HG03025 (cell line): ENCODE measurements at regions not wholly inside any gene's neighbourhood (a gene's known extent, or its start where the extent isn't known, plus 50 kb on each side); places are given as distances from the start of the nearest gene placed in this dataset.
"Not testable (repeated sequence)": the region's sequence is repeated elsewhere in the genome, so short reads cannot be mapped to it uniquely, and the experiment has no call there.

Source experiments
- ATAC-seq: cut with Tn5 transposase; IDR thresholded peaks from one replicate; pipeline ENCODE4 v1.9.1; 2021; ENCODE audit warnings: mild to moderate bottlenecking, moderate library complexity; ENCODE audit not compliant: unreplicated experiment, low FRiP score

DNA sequence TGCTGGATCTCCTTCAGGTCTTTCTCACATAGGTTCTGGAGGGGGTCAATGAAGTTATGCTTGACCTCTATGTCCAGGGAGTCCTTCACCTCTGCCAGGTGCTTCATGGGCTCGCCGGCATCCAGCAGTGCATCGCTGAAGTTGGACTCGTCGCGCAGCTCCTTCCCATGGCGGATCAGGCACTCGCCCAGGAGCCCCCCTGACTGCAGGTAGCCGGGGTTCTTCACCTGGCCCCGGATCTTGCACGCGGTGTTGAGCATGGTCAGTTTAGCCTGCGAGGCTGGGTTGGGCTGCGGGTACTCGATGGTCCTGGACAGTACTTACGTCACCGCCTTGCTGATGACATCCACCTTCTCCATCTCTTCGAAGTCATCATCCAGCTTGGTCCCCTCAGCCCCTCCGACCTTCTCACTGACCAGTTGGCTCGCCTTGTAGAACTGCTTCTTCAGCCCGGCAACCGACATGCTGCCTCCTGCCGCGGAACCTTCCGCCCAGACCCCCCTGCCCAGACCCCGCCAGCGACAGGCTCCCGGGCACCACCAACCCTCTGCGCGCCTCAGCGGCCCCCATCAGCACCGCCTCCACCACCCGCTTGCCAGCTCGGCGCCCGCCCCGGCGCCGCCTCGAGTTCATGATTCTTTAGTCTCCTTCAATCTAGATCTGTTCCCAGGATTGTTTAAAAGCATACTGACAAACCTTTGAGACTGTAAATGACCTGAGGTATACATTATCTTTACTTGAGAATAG is 99.8 kb downstream of the KPNA2 start:
- no peak for ATAC-seq

DNA sequence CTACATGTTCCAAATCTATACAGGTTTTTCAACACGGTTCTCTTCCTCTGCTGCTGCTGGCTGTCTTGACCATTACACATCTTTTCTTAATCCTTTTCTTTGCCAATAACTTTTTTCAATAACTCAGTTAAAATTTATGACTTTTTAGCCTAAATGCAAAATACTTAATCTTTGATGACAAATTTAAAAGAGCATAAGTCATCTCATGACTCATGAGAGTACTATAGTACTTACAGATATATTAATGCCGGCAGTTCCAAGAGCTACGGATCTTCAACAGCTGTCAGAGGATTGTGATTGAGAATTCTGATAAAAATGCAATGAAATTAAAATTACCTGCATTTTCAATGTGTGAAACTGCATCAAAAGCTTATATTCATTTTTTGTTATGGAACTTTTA is 105.5 kb downstream of the KPNA2 start:
- ATAC-seq: no peak

DNA sequence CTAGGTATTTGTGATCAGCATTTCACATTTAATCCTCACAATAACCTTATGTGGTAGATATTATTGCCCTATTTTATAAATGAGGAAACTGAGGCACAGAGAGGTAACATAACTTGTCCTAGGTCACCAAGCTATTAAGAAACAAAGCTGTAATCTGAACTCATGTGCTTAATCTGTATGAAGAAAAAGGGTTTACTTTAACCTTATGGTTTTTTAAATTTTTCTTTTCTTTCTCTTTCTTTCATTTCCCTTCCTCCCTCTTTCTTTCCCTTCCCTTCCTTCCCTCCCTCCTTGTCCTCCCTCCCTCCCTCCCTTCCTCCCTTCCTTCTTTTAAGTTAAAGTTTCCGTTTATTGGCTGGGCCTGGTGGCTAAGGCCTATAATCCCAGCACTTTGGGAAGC is 105.2 kb upstream of the AMZ2 start:
- no peak for ATAC-seq

- no peak for ATAC-seq
These were observed 104.4 kb upstream of the AMZ2 start for GRCh38 chr17:68143425-68143824.

DNA sequence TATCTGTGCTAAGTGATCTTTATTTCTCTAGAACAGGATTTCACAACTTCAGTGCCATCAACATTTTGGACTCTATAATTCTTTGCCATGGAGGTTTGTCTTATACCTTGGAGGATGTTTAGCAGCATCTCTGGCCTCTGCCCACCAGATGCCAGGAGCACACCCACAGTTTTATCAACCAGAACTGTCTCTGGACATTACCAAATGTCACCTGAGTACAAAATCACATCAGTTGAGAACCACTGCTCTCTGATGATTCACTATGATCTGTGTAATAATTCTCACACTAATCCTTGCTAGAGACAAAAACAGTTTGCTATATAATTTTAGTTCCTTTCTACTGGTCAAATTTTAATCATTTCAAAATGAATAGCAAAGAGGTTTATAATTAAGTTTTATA is 102.8 kb upstream of the AMZ2 start:
- ATAC-seq: no peak

DNA sequence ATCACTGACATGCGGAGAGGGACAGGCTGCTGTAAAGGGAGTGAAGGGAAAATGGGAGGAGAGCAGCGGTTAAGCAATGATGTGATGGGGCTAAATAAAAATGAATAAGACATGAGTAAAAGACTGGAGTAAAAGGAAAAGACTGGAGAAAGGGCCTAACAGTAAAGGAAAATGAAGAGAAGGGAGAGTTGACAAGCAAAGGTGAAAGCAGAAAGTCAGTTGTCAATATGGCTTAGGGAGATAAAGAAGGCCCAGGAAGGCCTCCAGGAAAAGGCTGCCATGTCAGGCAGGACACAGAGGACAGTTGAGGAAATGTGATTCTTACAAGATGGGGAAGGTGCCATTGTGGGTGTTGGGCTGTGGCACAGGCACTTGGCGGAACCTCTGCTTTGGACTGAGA is 98.9 kb upstream of the AMZ2 start:
- ATAC-seq: no peak

- no peak for ATAC-seq
These were observed 95.7 kb upstream of the AMZ2 start for GRCh38 chr17:68152161-68152571.

GRCh38 chr17:68155692-68156091 is 92.2 kb upstream of the AMZ2 start:
- ATAC-seq: no peak

DNA sequence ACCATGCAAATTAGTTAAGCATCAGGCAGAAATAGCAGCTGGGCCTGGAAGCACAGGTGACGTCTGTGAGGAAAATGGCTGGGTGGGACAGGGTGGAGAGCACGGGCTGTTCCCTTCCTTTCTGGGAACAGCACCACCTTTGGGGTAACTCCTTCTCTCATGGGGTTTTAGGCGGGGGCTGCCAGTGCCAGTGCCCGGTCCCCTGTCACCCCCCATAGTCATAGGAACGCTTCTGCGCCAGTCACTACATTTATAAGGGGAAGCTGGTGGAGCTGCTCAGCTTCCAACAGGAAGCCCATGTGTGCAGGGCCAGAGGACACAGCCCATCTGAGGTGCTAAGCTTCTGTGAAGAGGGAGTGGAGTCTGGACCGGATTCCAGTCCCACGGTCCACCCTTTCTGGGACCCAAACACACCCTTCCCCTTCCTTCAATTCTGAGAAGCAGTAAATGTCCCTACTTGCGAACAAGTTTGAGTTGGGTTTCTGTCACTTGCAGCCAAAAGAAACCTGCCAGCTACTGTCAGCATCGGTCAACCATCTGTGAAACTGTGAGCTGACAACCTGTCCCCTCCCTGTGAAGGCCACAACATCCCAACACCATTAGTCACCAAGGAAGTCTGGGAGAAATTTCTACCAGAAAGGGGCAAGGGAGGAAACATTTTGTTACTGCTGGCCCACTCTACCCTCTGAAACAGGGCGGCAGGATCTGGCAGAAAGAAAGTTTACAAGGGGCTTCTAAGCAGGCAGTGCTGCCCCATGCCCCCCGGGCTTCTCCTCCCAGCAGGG is 86.0 kb upstream of the AMZ2 start:
- ATAC-seq: no peak

- ATAC-seq: not testable (repeated sequence)
These were observed 79.3 kb upstream of the AMZ2 start for GRCh38 chr17:68168273-68169164.

- ATAC-seq: not testable (repeated sequence)
These were observed 78.5 kb upstream of the AMZ2 start for GRCh38 chr17:68169165-68169821.

GRCh38 chr17:68169840-68170239 is 78.0 kb upstream of the AMZ2 start:
- no peak for ATAC-seq

- ATAC-seq: no peak
These were observed 77.6 kb upstream of the AMZ2 start for GRCh38 chr17:68170246-68170645.

- no peak for ATAC-seq
These were observed 75.3 kb upstream of the AMZ2 start for GRCh38 chr17:68172461-68172954.

DNA sequence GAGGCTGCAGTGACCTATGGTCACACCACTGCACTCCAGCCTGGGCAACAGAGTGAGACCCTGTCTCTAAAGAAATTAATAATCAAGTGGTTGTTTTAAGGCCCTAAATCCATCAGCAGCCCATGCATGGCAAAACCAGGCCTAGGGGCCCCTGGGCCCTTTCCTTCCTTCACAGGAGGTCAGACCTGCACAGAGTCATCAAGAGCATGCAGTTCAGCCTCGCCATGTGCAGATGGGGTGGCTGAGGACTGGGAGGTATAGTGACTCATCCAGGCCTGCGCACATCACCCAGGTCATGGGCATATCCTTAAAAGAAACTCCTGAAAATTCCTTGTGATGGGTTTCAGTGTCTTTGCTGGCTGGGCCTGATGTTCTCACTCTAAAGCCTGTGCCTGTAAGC is 72.4 kb upstream of the AMZ2 start:
- no peak for ATAC-seq

DNA sequence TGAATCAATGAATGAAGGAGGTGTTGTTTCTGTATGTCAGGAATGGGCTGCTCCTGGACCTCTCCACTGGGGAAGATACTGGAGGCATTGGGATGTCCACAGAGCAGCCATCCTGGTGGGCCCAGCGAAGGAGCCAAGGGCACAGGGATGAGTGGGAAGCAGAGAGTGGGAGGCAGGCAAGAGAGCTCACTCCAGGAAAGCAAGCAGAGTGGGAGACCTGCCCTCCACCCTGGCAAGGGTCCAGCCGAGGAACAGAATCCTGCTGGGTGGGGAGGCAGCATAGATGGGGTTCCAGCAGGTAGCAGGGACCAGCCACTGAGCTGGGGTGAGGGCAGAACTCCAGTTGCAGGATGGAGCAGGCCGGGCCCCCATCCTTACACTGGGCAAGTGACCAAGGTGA is 71.9 kb upstream of the AMZ2 start:
- ATAC-seq: no peak

GRCh38 chr17:68176718-68177117 is 71.1 kb upstream of the AMZ2 start:
- no peak for ATAC-seq

DNA sequence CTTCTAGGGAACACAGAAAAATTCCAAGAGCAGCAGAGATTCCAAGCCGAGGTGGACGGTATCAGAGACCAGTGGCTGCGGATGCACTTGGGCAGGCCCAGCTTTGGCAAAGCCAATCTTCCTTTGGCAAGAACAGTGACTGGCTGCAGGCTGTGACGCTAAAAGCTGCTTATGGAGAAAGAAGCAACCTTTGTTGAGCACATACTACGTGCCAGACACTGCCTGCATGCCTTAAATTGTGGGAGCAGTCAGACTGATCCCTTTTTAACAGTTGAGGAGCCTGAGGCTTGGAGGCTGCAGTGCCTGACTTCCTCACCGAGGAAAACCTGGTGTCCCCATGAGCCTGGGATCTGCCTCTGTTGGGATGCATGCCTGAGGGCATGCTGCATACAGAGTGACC is 69.0 kb upstream of the AMZ2 start:
- ATAC-seq: no peak

DNA sequence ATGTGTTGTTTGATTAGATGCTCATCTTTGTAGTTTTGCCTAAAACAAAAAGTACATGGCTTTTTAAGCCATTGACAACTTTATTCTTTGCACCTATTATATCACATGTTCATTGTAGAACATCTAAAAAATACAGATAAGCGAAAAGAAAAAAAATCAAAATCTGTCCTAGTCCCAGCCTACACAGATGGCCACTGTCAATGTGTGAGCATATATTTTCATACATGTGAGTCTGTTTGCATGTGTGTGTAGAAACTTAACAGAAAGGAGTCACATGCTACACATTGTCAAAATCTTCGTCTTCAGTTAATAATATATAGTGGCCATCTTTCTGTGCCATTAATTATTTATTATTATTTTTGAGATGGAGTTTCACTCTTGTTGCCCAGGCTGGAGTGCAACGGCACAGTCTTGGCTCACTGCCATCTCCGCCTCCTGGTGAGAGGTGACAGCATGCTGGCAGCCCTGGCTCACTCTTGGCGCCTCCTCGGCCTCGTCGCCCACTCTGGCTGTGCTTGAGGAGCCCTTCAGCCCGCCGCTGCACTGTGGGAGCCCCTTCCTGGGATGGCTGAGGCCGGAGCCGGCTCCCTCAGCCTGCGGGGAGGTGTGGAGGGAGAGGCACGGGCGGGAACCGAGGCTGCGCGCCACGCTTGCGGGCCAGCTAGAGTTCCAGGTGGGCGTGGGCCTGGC is 68.5 kb upstream of the AMZ2 start:
- ATAC-seq: no peak

DNA sequence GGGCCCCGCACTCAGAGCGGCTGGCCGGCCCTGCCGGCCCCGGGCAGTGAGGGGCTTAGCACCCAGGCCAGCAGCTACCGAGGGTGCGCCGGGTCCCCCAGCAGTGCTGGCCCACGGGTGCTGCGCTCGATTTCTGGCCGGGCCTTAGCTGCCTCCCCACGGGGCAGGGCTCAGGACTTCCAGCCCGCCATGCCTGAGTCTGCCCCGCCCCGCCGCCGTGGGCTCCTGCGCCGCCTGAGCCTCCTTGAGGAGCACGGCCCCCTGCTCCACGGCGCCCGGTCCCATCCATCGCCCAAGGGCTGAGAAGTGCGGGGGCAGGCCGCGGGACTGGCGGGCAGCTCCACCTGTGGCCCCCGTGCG is 67.9 kb upstream of the AMZ2 start:
- ATAC-seq: no peak
